ENCODE measurements at regions not wholly inside any gene's neighbourhood (a gene's known extent, or its start where the extent isn't known, plus 50 kb on each side); places are given as distances from the start of the nearest gene placed in this dataset.
"Not testable (repeated sequence)": the region's sequence is repeated elsewhere in the genome, so short reads cannot be mapped to it uniquely, and the experiment has no call there.

DNA sequence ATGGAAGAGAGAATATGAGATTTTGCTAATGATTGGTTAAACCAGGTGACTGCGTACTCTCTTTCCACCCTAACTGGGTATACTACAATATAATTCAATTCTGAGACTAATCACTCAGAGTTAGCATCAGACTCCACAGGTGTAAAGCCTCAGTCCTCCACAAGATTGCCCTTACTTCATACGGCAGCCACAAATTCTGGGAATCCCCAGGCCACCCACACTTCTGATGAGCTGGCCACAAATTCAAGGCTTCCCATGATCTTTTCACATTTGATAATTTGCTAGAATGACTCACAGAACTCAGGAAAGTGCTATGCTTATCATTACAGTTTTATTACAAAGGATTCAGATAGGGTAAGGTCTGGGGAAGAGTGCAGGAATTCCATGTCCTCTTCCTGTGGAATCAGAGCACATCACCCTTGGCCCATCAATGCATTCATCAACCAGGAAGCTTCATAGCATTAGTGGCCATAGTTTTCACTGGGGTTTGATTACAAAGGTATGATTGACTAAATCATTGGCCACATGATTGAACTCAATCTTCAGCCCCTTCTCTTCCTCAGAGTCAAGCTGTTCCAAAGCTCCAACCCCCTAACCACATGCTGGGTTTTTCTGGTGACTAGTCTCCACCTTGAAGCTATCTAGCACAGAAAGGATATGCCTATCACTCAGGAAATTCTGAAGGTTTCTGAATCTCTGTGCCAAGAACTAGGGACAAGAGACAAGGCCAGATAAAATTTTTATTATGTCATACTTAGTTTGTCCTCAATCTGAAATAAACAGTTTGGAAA lies 131.7 kb downstream of the HHIPL2 start:
- no peak for DNase-seq (ENCODE audit: low read depth)

- DNase-seq (ENCODE audit: low read depth) = no peak
Measured at GRCh38 chr1:222415441-222415840, 132.5 kb downstream of the HHIPL2 start.

- no peak for DNase-seq (ENCODE audit: low read depth)
Measured at GRCh38 chr1:222413991-222414549, 133.8 kb downstream of the HHIPL2 start.

GRCh38 chr1:222413436-222413835 lies 134.5 kb downstream of the HHIPL2 start:
- DNase-seq (ENCODE audit: low read depth) = no peak

DNA sequence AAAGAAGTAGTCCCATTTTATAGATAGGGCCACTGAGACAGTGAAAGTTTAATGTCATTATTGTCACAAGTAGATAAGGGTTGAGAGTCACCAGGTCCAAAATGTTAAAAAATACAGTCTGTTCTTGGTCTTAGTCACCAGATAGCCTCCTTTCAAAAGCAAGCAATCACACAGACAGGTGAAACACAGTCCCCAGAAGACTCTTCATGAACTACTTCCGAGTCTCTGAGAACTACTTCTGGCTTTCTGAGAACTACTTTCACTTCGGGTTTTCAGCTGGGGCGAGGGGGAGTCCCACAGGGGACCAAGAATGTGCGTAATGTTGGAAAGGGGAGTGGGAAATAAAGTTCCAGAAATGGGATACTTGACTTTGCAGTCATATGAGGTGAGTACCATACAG lies 143.2 kb downstream of the HHIPL2 start:
- DNase-seq (ENCODE audit: low read depth) = no peak

DNA sequence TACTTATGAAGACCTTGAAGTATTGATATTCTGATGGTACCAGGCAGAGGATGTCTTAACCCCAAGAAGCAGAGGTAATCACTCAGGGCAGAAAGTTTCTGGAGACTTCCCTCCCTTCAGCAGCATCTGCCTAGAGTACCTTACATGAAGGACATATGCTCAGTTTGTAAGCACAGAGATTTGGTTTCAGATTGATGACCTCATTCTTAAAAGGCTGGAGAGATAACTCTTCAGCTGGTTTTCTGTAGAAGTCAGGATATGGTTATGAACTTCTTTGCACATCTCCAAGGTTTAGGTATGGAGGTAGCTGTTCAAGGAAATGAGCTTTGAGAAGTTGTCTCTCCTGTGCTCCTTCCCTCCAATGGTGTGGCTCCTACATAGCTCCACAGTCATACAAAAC lies 148.7 kb downstream of the HHIPL2 start:
- DNase-seq (ENCODE audit: low read depth) = no peak

GRCh38 chr1:222394224-222394623 lies 153.7 kb downstream of the HHIPL2 start:
- no peak for DNase-seq (ENCODE audit: low read depth)

DNA sequence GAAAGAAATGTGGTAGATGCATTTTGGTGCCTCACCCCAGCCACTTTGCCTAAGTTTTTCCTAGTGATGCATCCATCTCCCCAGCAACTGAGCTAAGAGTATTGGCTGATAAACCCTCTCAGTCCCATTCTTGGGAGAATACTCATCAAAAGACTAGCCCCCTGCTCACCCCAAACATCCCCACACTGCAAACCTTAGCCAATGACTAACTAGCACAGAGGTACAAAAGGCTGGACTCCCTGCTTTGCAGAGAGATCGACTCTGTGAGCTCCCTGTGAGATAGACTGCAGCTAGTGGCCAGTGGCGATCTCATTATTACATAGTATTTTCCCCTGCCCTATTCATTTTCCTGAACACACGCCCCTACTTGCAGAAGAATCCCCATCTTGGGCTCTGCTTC lies 155.3 kb downstream of the HHIPL2 start:
- DNase-seq (ENCODE audit: low read depth) = no peak

- DNase-seq (ENCODE audit: low read depth) = no peak
Measured at GRCh38 chr1:222390181-222390580, 157.7 kb downstream of the HHIPL2 start.

DNA sequence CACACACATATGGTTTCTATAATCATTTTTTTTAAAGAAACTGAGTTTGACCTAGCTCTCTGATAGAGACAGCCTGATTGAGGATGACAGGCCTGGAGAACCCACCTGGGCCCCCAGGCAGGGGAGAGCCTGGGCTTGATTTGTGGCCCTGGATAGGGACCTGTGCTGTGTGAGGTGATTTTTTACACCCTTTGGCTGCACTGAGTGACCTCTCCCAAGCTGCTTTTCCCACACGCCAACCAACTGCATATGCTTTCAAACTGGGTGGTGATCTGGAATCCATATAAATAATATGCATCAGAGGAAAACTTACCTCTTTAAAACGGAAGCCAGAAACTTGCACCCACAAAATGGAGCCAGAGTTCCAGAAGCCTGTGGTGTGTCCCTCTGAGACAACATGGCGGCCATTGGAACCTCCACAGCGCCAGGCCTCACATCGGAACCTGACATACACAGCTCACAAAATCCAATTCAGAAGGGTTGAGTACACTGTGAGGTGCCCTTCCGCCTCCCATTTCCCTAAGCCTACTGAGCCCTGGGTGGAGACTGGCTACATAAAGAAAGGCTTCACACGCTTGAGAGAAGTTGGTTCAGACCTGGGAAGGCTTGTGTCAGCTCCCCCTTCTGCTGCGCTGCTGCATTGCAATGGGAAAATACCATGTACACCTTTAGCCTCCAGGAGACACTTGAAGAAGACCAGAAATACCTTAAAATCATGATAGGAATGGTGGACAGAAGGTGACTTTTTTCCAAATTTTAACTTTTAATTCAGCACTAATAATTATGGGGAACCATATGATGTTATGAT lies 160.7 kb downstream of the HHIPL2 start:
- no peak for DNase-seq (ENCODE audit: low read depth)

DNA sequence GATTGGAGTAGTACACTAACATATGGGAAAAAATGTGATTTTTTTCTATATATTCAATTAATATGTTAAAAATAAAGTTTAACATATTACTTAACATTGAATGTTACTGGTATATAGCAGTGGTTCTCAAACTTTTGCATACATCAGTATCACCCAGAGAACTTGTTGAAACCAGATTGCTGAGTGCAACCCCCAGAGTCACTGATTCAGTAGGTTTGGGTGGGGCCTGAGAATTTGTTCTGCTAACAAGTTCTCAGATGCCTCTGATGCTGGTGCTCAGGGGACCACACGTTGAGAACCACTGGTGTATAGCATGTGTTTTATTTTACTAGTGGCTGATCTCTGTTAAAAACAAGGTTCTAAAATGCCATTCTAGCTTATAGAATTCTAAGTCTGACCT lies 161.9 kb downstream of the HHIPL2 start:
- no peak for DNase-seq (ENCODE audit: low read depth)

GRCh38 chr1:222385262-222385661 lies 162.6 kb downstream of the HHIPL2 start:
- DNase-seq (ENCODE audit: low read depth) = no peak

- no peak for DNase-seq (ENCODE audit: low read depth)
Measured at GRCh38 chr1:222384531-222384930, 163.4 kb downstream of the HHIPL2 start.

DNA sequence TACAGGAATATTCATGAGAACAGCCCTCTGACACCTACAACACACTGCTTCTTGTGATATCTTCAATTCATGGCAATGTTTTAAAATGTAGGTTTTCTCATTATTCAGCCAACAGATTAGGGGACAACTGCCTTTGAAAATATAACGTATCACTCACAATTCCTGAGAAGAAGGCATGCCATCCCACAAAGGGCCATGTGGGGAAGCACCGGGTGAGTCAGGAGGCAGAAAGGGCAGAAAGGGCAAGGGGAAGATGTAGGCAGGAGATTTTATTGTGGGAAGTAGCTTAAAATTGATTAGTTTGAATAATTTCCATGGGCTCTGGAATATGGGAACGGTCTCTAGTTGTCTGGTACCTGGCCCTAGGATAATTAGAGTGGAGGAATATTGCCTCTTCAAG lies 165.7 kb downstream of the HHIPL2 start:
- DNase-seq (ENCODE audit: low read depth) = no peak

- no peak for DNase-seq (ENCODE audit: low read depth)
Measured at GRCh38 chr1:222377428-222378088, 170.3 kb downstream of the HHIPL2 start.

- DNase-seq (ENCODE audit: low read depth) = not testable (repeated sequence)
Measured at GRCh38 chr1:222376791-222377190, 171.1 kb downstream of the HHIPL2 start.

- DNase-seq (ENCODE audit: low read depth) = no peak
Measured at GRCh38 chr1:222375701-222376100, 172.2 kb downstream of the HHIPL2 start.

DNA sequence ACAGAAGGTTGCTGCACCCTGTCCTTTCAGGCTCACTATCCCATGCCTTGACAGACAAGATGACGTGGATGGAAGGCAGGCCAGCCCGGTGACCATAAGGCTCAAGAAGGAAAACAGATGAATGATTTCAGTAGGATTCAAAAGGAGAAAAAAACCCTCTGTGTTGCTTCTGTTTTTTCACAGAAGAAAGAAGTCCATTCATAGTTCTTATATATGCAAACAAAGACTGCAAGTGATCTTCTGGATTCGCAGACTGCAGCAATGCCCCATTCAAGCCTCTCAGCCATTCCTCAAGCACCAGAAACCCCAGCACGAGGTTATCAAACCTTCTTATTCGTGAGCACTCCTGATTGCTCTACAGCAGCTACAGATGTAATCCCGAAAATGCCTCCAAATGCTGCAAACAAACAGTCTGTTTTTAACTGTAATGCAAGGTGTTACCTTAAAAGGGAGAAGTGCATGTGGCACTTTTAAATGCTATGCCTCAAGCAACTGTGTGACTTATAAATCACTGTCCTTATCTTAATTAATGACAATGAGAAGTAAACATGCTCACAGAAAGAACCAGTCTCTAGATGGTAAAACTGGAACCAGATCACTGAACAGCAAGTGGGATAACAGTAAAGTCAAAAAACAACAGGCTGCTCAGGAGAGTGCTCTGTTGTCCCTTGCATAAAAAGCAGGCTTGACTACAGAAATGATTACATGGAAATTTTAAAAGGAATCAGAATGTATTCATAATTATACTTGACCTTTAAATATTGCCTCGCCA lies 173.9 kb downstream of the HHIPL2 start:
- DNase-seq (ENCODE audit: low read depth) = no peak

GRCh38 chr1:222373216-222373615 lies 174.7 kb downstream of the HHIPL2 start:
- DNase-seq (ENCODE audit: low read depth) = no peak

DNA sequence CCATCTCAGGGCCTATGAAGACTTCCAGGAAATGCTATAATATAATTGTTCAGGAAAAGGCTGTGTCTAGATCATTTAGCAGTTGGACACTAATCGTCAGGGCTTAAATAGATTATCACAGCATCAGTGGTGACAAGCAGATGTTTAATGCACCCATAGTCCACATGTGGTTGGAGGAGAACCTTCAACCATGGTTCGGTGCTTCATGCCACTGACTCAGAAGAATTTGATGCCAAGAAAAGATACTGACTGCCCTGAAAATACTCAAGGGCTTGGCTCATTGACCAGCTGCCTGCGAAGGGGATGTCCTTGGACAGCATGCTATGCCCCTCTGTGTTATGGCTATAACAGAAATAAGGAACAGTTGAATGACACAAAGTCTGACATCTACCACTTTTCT lies 175.7 kb downstream of the HHIPL2 start:
- DNase-seq (ENCODE audit: low read depth) = no peak

GRCh38 chr1:222370913-222371675 lies 176.8 kb downstream of the HHIPL2 start:
- no peak for DNase-seq (ENCODE audit: low read depth)

All from stimulated activated CD4-positive, alpha-beta T cell treated with anti-CD3 and anti-CD28 coated beads, Interleukin-2, amount 100 ng/mL, for 4 hours (primary cell).